GM21737 (cell line): ENCODE measurements at regions not wholly inside any gene's neighbourhood (a gene's known extent, or its start where the extent isn't known, plus 50 kb on each side); places are given as distances from the start of the nearest gene placed in this dataset.
"Not testable (repeated sequence)": the region's sequence is repeated elsewhere in the genome, so short reads cannot be mapped to it uniquely, and the experiment has no call there.

Source experiments
- ATAC-seq: cut with Tn5 transposase; IDR thresholded peaks from one replicate; pipeline ENCODE4 v1.9.1; 2021; ENCODE audit warnings: mild to moderate bottlenecking, moderate library complexity; ENCODE audit not compliant: unreplicated experiment

GRCh38 chr5:62243046-62243445, 63.0 kb upstream of the KIF2A start:
- ATAC-seq = not testable (repeated sequence)

GRCh38 chr5:62248192-62248591, 57.8 kb upstream of the KIF2A start:
- ATAC-seq = not testable (repeated sequence)

- not testable (repeated sequence) for ATAC-seq
Measured at GRCh38 chr5:62250085-62250484, 55.9 kb upstream of the KIF2A start.

- not testable (repeated sequence) for ATAC-seq
Measured at GRCh38 chr5:62250919-62251318, 55.1 kb upstream of the KIF2A start.

- not testable (repeated sequence) for ATAC-seq
Measured at GRCh38 chr5:62252519-62252918, 53.5 kb upstream of the KIF2A start.

- ATAC-seq = not testable (repeated sequence)
Measured at GRCh38 chr5:62255551-62255950, 50.5 kb upstream of the KIF2A start.

- peak; percentile 83 for ATAC-seq
Measured at GRCh38 chr5:62256161-62257019, 49.6 kb upstream of the KIF2A start.
